IPS-15b (cell line): ENCODE measurements at regions not wholly inside any gene's neighbourhood (a gene's known extent, or its start where the extent isn't known, plus 50 kb on each side); places are given as distances from the start of the nearest gene placed in this dataset.

Experiments used
- H3K27me3 ChIP-seq: one replicate; pipeline ENCODE4 v1.6.1; 2013; ENCODE audit warnings: low read length; ENCODE audit not compliant: control insufficient read depth, insufficient read depth
- H3K36me3 ChIP-seq: one replicate; pipeline ENCODE4 v1.6.1; 2013; ENCODE audit warnings: low read length; ENCODE audit not compliant: control insufficient read depth, insufficient read depth
- H3K4me1 ChIP-seq: one replicate; pipeline ENCODE4 v1.6.1; 2013; ENCODE audit warnings: mild to moderate bottlenecking, low read length; ENCODE audit not compliant: control insufficient read depth, insufficient read depth
- H3K4me3 ChIP-seq: one replicate; pipeline ENCODE4 v1.5.1; 2013; ENCODE audit warnings: low read depth, low read length
- H3K9ac ChIP-seq: one replicate; pipeline ENCODE4 v1.6.1; 2013; ENCODE audit warnings: low read depth, mild to moderate bottlenecking, low read length
- H3K9me3 ChIP-seq: one replicate; pipeline ENCODE4 v1.6.1; 2013; ENCODE audit warnings: mild to moderate bottlenecking, low read length; ENCODE audit not compliant: control insufficient read depth, insufficient read depth

GRCh38 chr5:63894690-63895089 is 67.6 kb downstream of the HTR1A start:
- no peak overlapping the region for H3K4me3 ChIP-seq
- H3K4me1 ChIP-seq: no peaks in the 10 kb centered on the region
- H3K27me3 ChIP-seq: no peaks in the 10 kb centered on the region
- H3K9me3 ChIP-seq: no peaks in the 10 kb centered on the region
- H3K36me3 ChIP-seq: no peaks in the 10 kb centered on the region
- H3K9ac ChIP-seq: no peak overlapping the region

DNA sequence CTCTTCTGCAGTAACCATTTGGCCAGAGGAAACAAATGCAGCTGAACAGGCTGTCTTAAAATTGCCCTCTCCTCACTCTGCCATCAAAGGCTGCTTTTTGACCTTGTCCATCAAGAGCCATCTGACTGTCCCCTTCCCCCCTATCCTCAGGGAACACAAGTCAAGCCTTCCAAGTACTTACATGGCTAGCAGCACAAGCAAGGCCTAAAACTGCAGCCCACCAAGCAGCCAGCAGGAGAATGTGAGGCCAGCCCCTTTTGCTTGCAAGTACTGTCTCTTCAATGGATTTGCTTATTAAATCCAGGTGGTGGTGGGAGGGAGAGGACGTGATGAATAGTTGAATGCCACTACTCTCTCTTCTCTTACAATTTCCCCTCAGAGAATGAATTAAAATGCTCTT is 83.5 kb downstream of the HTR1A start:
- Histone ChIP-seq H3K4me3 (no peak overlapping the region), H3K36me3 (no peaks in the 10 kb centered on the region), H3K9me3 (no peaks in the 10 kb centered on the region), H3K4me1 (no peaks in the 10 kb centered on the region), H3K27me3 (no peaks in the 10 kb centered on the region), H3K9ac (no peak overlapping the region)

DNA sequence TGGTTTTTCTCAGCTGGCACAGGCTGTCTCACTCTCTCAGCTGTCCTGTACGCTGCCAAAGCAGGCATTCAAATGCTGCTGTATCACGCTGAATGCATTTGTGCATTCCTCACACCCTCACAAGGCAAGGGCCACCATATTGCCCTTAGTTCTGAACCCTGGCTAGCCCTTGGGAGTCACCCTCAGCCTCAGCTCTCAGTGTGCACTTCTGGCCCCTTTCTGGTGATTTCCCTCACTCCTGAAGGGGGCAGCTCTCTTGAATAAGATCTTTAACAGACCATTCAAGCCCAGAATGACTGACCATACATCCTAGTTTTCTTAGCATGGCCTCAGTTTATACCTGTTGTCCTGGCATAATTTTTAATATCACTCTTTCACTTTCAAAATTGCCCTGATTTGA is 84.3 kb downstream of the HTR1A start:
- no peaks in the 10 kb centered on the region for H3K27me3 ChIP-seq
- no peak overlapping the region for H3K4me3 ChIP-seq
- H3K9me3 ChIP-seq: no peaks in the 10 kb centered on the region
- no peak overlapping the region for H3K9ac ChIP-seq
- H3K4me1 ChIP-seq: no peaks in the 10 kb centered on the region
- H3K36me3 ChIP-seq: no peaks in the 10 kb centered on the region

GRCh38 chr5:63860379-63860778 is 101.9 kb downstream of the HTR1A start:
- H3K27me3 ChIP-seq: no peaks in the 10 kb centered on the region
- H3K4me1 ChIP-seq: no peaks in the 10 kb centered on the region
- H3K36me3 ChIP-seq: no peaks in the 10 kb centered on the region
- peaks cover 5% of the 10 kb centered on the region for H3K9me3 ChIP-seq
- H3K9ac ChIP-seq: no peak overlapping the region
- H3K4me3 ChIP-seq: no peak overlapping the region

- no peak overlapping the region for H3K4me3 ChIP-seq
- no peaks in the 10 kb centered on the region for H3K27me3 ChIP-seq
- no peaks in the 10 kb centered on the region for H3K4me1 ChIP-seq
- H3K9me3 ChIP-seq: no peaks in the 10 kb centered on the region
- no peak overlapping the region for H3K9ac ChIP-seq
- H3K36me3 ChIP-seq: no peaks in the 10 kb centered on the region
Measured at GRCh38 chr5:63854076-63854475, 108.2 kb downstream of the HTR1A start.

- H3K9me3 ChIP-seq: no peaks in the 10 kb centered on the region
- H3K4me3 ChIP-seq: no peak overlapping the region
- H3K9ac ChIP-seq: no peak overlapping the region
- no peaks in the 10 kb centered on the region for H3K27me3 ChIP-seq
- no peaks in the 10 kb centered on the region for H3K36me3 ChIP-seq
- H3K4me1 ChIP-seq: no peaks in the 10 kb centered on the region
Measured at GRCh38 chr5:63843190-63843589, 119.1 kb downstream of the HTR1A start.

- H3K4me3 ChIP-seq: no peak overlapping the region
Measured at GRCh38 chr5:63837437-63837836, 124.8 kb downstream of the HTR1A start.

GRCh38 chr5:63831381-63831780 is 130.9 kb downstream of the HTR1A start:
- H3K9me3 ChIP-seq: no peaks in the 10 kb centered on the region
- H3K4me3 ChIP-seq: no peak overlapping the region
- no peaks in the 10 kb centered on the region for H3K36me3 ChIP-seq
- H3K4me1 ChIP-seq: no peaks in the 10 kb centered on the region
- H3K9ac ChIP-seq: no peak overlapping the region
- no peaks in the 10 kb centered on the region for H3K27me3 ChIP-seq

More at GRCh38 chr5:63837437-63837836, 124.8 kb downstream of the HTR1A start:
- H3K27me3 ChIP-seq: no peaks in the 10 kb centered on the region
- no peaks in the 10 kb centered on the region for H3K9me3 ChIP-seq
- H3K36me3 ChIP-seq: no peaks in the 10 kb centered on the region
- no peak overlapping the region for H3K9ac ChIP-seq
- no peaks in the 10 kb centered on the region for H3K4me1 ChIP-seq

DNA sequence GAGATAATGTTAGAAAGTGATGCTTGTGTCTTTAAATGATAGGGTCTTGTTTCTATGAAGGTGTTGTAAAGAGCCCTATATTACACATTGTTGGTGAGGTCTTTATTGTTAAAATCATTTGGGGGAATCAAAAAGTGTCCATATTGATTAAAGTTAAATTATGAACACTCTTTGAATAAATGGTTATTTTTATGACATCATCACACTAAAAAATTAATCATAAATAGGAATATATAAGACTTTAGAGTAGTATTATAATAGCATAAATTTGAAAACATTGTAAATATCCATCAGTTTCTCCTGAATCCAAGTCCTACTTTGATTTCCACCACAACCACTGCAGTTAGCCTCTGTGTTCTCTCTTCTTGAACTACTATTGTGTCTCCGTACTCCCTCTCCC is 136.3 kb downstream of the HTR1A start:
- Histone ChIP-seq H3K9me3 (no peaks in the 10 kb centered on the region), H3K4me1 (no peaks in the 10 kb centered on the region)

DNA sequence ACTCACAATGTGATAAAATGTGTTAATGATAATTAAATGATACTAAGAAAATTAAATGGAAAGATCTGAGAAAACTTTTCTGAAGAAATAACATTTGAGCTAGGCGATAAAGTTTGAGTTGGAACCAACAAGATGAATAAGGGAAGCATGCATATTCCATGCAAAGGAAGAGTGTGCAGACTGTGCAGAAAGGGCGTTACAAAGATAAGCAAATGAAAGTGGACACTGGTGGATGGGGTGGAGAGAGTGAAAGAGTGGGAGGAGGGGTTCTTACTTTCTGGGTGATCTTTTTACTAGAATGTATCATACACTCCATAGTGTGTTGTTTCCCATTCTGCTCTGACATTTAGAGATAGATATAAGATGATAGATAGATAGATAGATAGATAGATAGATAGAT is 138.7 kb downstream of the HTR1A start:
- H3K4me1 ChIP-seq: no peaks in the 10 kb centered on the region
- H3K36me3 ChIP-seq: no peaks in the 10 kb centered on the region
- H3K9me3 ChIP-seq: no peaks in the 10 kb centered on the region
- H3K27me3 ChIP-seq: no peaks in the 10 kb centered on the region
- H3K4me3 ChIP-seq: no peak overlapping the region
- H3K9ac ChIP-seq: no peak overlapping the region

More for the DNA sequence above, 136.3 kb downstream of the HTR1A start:
- H3K36me3 ChIP-seq: no peaks in the 10 kb centered on the region
- H3K27me3 ChIP-seq: no peaks in the 10 kb centered on the region
- H3K9ac ChIP-seq: no peak overlapping the region
- no peak overlapping the region for H3K4me3 ChIP-seq

- Histone ChIP-seq H3K4me1 (no peaks in the 10 kb centered on the region), H3K9me3 (no peaks in the 10 kb centered on the region), H3K4me3 (no peak overlapping the region), H3K27me3 (no peaks in the 10 kb centered on the region), H3K9ac (no peak overlapping the region), H3K36me3 (no peaks in the 10 kb centered on the region)
Measured at GRCh38 chr5:63822614-63823013, 139.6 kb downstream of the HTR1A start.

DNA sequence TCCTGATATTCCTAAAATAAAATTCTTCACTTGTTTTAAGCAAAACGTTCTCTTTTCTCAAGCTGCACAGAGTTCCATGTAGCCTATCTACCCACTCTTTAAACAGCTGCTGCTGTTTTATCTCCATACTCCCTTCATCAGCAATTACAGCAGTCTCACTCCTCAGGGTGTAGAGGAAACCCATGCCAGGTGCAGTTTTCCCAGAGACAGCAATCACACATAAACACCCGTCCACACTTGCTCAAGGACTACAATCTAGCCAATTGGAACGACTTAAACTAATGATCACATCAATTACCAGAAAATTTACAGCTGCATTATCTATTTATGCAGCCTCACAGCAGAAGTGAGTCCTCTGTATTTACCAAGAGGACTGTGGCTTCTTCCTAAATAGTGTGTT is 141.7 kb downstream of the HTR1A start:
- no peak overlapping the region for H3K4me3 ChIP-seq
- H3K9me3 ChIP-seq: no peaks in the 10 kb centered on the region
- H3K9ac ChIP-seq: no peak overlapping the region
- no peaks in the 10 kb centered on the region for H3K4me1 ChIP-seq
- H3K27me3 ChIP-seq: no peaks in the 10 kb centered on the region
- no peaks in the 10 kb centered on the region for H3K36me3 ChIP-seq

DNA sequence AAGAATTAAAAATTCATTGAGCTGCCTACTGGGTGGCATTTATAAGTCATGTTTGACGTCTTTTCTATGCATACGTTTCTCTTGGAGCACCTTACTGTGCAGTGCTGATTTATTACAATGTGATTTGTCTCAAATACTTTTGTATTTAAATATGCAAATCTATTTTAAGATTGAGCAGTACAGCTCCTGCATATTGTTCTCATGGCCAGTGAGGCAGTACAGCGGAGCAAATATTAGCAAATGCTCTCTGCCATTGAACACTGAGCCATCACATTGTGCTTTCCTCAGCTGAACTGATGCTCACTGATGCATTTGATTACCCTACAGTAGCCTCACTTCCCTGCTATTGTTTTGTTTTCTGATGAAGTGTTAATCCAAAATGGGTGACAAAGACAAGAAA is 149.6 kb downstream of the HTR1A start:
- peaks cover 8% of the 10 kb centered on the region for H3K9me3 ChIP-seq
- H3K4me3 ChIP-seq: no peak overlapping the region
- no peaks in the 10 kb centered on the region for H3K4me1 ChIP-seq
- no peak overlapping the region for H3K9ac ChIP-seq
- H3K27me3 ChIP-seq: no peaks in the 10 kb centered on the region
- H3K36me3 ChIP-seq: no peaks in the 10 kb centered on the region
